SK-N-SH (cell line): ENCODE measurements at regions not wholly inside any gene's neighbourhood (a gene's known extent, or its start where the extent isn't known, plus 50 kb on each side); places are given as distances from the start of the nearest gene placed in this dataset.

Experiments used
- CTCF ChIA-PET: fragments of 300-600, 350-600 bp; formaldehyde crosslinking; extraction: SDS; loops from one replicate; lab custom pipeline; 2021; lab: Yijun Ruan, JAX
- POLR2A ChIA-PET: fragments of 350-600 bp; sonication (Branson Sonifier 250); formaldehyde crosslinking; extraction: SDS; loops from one replicate; lab custom pipeline; 2020; ENCODE audit warnings: antibody characterized with exemption, inconsistent platforms; lab: Yijun Ruan, JAX
- DNase-seq: peaks from one replicate; pipeline ENCODE4 v3.0.0; 2012
- H2AFZ ChIP-seq: fragments of 200-600 bp; sonication (generic); 2 replicates; pipeline ENCODE4 v1.8.1; 2016; ENCODE audit warnings: antibody characterized with exemption, mild to moderate bottlenecking, low read depth
- H3F3A ChIP-seq: fragments of 200-600 bp; sonication (generic); replicated peaks from 2 replicates; pipeline ENCODE3; 2016; ENCODE audit warnings: antibody characterized with exemption, mild to moderate bottlenecking; ENCODE audit not compliant: insufficient read depth
- H3K27ac ChIP-seq, 2 experiments: fragments of 200-500 bp in 1 of 2; fragments of 200-600 bp in 1 of 2; sonication (Bioruptor generic) in 1 of 2; sonication (generic), shearing (Covaris generic) in 1 of 2; 2 replicates each; pipeline versions ENCODE4 v1.5.1 to v1.6.1; 2014 to 2016; ENCODE audit warnings: low read depth in 2 of 2, inconsistent platforms in 1 of 2, low read length in 1 of 2, mild to moderate bottlenecking in 1 of 2, mixed read lengths in 1 of 2
- H3K27me3 ChIP-seq: fragments of 200-600 bp; sonication (generic), shearing (Covaris generic); 2 replicates; pipeline ENCODE4 v1.6.1; 2016; ENCODE audit warnings: mixed run types; ENCODE audit not compliant: insufficient read depth
- H3K36me3 ChIP-seq, 2 experiments: fragments of 200-500 bp in 1 of 2; fragments of 200-600 bp in 1 of 2; sonication (Bioruptor generic) in 1 of 2; sonication (generic) in 1 of 2; replicated peaks in 1 of 2; 2 replicates each; pipeline versions ENCODE3 to v1.5.1; 2014 to 2016; ENCODE audit warnings: low read length in 1 of 2, mild to moderate bottlenecking in 1 of 2; ENCODE audit not compliant: insufficient read depth in 2 of 2, control insufficient read depth in 1 of 2
- H3K4me1 ChIP-seq, 2 experiments: fragments of 200-500 bp in 1 of 2; fragments of 200-600 bp in 1 of 2; sonication (Bioruptor generic) in 1 of 2; sonication (generic), shearing (Covaris generic) in 1 of 2; 2 replicates each; pipeline versions ENCODE4 v1.5.1 to v1.6.1; 2014 to 2016; ENCODE audit warnings: low read depth in 1 of 2, low read length in 1 of 2, mixed run types in 1 of 2; ENCODE audit not compliant: insufficient read depth in 2 of 2, control insufficient read depth in 1 of 2
- H3K4me2 ChIP-seq: fragments of 200-600 bp; sonication (generic), shearing (Covaris generic); 2 replicates; pipeline ENCODE4 v1.6.1; 2017; ENCODE audit warnings: mixed run types
- H3K4me3 ChIP-seq, 2 experiments: fragments of 200-500 bp in 1 of 2; fragments of 200-600 bp in 1 of 2; sonication (Bioruptor generic) in 1 of 2; sonication (generic), shearing (Covaris generic) in 1 of 2; 2 replicates each; pipeline versions ENCODE4 v1.5.1 to v1.8.1; 2014 to 2016; ENCODE audit warnings: low read depth in 2 of 2, inconsistent platforms in 1 of 2, low read length in 1 of 2, mild to moderate bottlenecking in 1 of 2, mixed read lengths in 1 of 2, moderate library complexity in 1 of 2
- H3K79me2 ChIP-seq: fragments of 200-600 bp; sonication (generic); 2 replicates; pipeline ENCODE4 v1.8.1; 2017; ENCODE audit warnings: mild to moderate bottlenecking; ENCODE audit not compliant: insufficient read depth
- H3K9ac ChIP-seq: fragments of 200-600 bp; sonication (generic); 2 replicates; pipeline ENCODE4 v1.6.1; 2017; ENCODE audit warnings: mixed run types
- H3K9me2 ChIP-seq: fragments of 200-600 bp; sonication (generic); 2 replicates; pipeline ENCODE4 v1.6.1; 2017; ENCODE audit warnings: mixed run types
- H3K9me3 ChIP-seq: fragments of 200-600 bp; sonication (generic); 2 replicates; pipeline ENCODE4 v1.6.1; 2017; ENCODE audit warnings: mixed run types, mild to moderate bottlenecking, moderate library complexity
- H4K20me1 ChIP-seq: fragments of 200-600 bp; sonication (generic); 2 replicates; pipeline ENCODE4 v1.6.1; 2017; ENCODE audit warnings: mild to moderate bottlenecking, mixed run types; ENCODE audit not compliant: insufficient read depth
- ELF1 ChIP-seq: IDR thresholded peaks from 2 replicates; pipeline ENCODE4 v1.4.0; 2012
- EP300 ChIP-seq, 2 experiments: IDR thresholded peaks; 2 replicates each; pipeline versions ENCODE4 v1.4.0 to v1.6.1; 2012; ENCODE audit warnings: borderline replicate concordance in 1 of 2, low read depth in 1 of 2, low read length in 1 of 2
- GATA2 ChIP-seq: sonication (generic); formaldehyde crosslinking; IDR thresholded peaks from 2 replicates; pipeline ENCODE4 v1.5.0; 2020; ENCODE audit warnings: mild to moderate bottlenecking, missing genetic modification reagents
- JUND ChIP-seq: IDR thresholded peaks from 2 replicates; pipeline ENCODE4 v1.4.0; 2012
- NRF1 ChIP-seq: IDR thresholded peaks from 2 replicates; pipeline ENCODE4 v1.6.1; 2012; ENCODE audit warnings: low read depth, mild to moderate bottlenecking, low read length
- POLR2AphosphoS5 ChIP-seq: IDR thresholded peaks from 2 replicates; pipeline ENCODE4 v1.6.1; 2012; ENCODE audit warnings: low read depth, low read length
- REST ChIP-seq: IDR thresholded peaks from 2 replicates; pipeline ENCODE4 v1.6.1; 2012; ENCODE audit warnings: mild to moderate bottlenecking, low read depth, low read length, moderate library complexity
- RXRA ChIP-seq: IDR thresholded peaks from 2 replicates; pipeline ENCODE4 v1.4.0; 2012; ENCODE audit warnings: low read depth, mild to moderate bottlenecking, borderline replicate concordance
- TCF12 ChIP-seq: IDR thresholded peaks from 2 replicates; pipeline ENCODE4 v1.4.0; 2012
- USF2 ChIP-seq: fragments of 150-350 bp; IDR thresholded peaks from 2 replicates; pipeline ENCODE4 v1.6.1; 2017; ENCODE audit warnings: antibody characterized with exemption, low read length, low read depth, borderline replicate concordance
- ZBTB33 ChIP-seq: IDR thresholded peaks from 2 replicates; pipeline ENCODE4 v1.4.0; 2012; ENCODE audit warnings: low read depth, borderline replicate concordance
- WGBS: methylation state at CpG from one replicate; pipeline ENCODE4 v1.1.6; 2017; ENCODE audit warnings: low lambda C conversion rate; 5-methylcytosine and 5-hydroxymethylcytosine counted together
- TF ChIP-seq, protein P1 (sequence below): fragments of 200-600 bp; sonication (generic); IDR thresholded peaks from 2 replicates; pipeline ENCODE4 v1.6.1; 2017; ENCODE audit warnings: antibody characterized with exemption, mild to moderate bottlenecking, moderate library complexity

- POLR2A ChIA-PET = no interaction called here
- H3K4me1 ChIP-seq = peaks cover 0 to 4% of the 10 kb centered on the region in 2 experiments; a peak in 2 of 4 replicates
- TF ChIP-seq, protein P1, sequence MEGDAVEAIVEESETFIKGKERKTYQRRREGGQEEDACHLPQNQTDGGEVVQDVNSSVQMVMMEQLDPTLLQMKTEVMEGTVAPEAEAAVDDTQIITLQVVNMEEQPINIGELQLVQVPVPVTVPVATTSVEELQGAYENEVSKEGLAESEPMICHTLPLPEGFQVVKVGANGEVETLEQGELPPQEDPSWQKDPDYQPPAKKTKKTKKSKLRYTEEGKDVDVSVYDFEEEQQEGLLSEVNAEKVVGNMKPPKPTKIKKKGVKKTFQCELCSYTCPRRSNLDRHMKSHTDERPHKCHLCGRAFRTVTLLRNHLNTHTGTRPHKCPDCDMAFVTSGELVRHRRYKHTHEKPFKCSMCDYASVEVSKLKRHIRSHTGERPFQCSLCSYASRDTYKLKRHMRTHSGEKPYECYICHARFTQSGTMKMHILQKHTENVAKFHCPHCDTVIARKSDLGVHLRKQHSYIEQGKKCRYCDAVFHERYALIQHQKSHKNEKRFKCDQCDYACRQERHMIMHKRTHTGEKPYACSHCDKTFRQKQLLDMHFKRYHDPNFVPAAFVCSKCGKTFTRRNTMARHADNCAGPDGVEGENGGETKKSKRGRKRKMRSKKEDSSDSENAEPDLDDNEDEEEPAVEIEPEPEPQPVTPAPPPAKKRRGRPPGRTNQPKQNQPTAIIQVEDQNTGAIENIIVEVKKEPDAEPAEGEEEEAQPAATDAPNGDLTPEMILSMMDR = no peak
- no peak for TF ChIP-seq POLR2AphosphoS5
- no peak for TF ChIP-seq EP300 (IDR thresholded peaks at IDR 0.05; ENCODE audit: borderline replicate concordance in 1 of 2, low read depth in 1 of 2, low read length in 1 of 2)
- TF ChIP-seq REST = no peak
- no peak for TF ChIP-seq NRF1
- no peak for TF ChIP-seq GATA2 (CRISPR knock-in tag)
- TF ChIP-seq ELF1 = no peak
- TF ChIP-seq RXRA = no peak
- no peak for TF ChIP-seq TCF12
- TF ChIP-seq JUND = no peak
- no peak for TF ChIP-seq USF2
- no peak for TF ChIP-seq ZBTB33
- no peaks in the 10 kb centered on the region for H4K20me1 ChIP-seq
- H2AFZ ChIP-seq = peak overlapping the region; percentile 69; the same call in 1 of the 2 replicates
- CTCF ChIA-PET = no interaction called here
- no peaks in the 10 kb centered on the region for H3K9me2 ChIP-seq
- H3K4me3 ChIP-seq = no peak overlapping the region
- H3K9me3 ChIP-seq = no peaks in the 10 kb centered on the region
- H3F3A ChIP-seq = peaks cover 16% of the 10 kb centered on the region
- no peak overlapping the region for H3K9ac ChIP-seq
- WGBS = 93% methylated on average over 9 of the region's 9 CpGs
- no peaks in the 10 kb centered on the region for H3K36me3 ChIP-seq
- no peaks in the 10 kb centered on the region for H3K79me2 ChIP-seq
- DNase-seq = no peak
- H3K4me2 ChIP-seq = no peak overlapping the region
- H3K27ac ChIP-seq = peak overlapping the region; percentile 76; a peak in 3 of 4 replicates
- H3K27me3 ChIP-seq = no peaks in the 10 kb centered on the region
Measured at GRCh38 chr13:63189712-63190111, 1774.1 kb upstream of the PCDH20 start.
